GM12878 (cell line): ENCODE measurements at regions not wholly inside any gene's neighbourhood (a gene's known extent, or its start where the extent isn't known, plus 50 kb on each side); places are given as distances from the start of the nearest gene placed in this dataset.

ENCODE experiments used
- ATAC-seq: fragments of 200-7000 bp; cut with Tn5 transposase; 3 replicates; pipeline ENCODE4 v1.9.1; 2020; ENCODE audit warnings: mild to moderate bottlenecking, moderate library complexity
- BruUV-seq: library from RNA; stranded (reverse); fragments of 400-500 nt; replicated peaks from 2 replicates; lab custom pipeline; 2021; lab: Mats Ljungman, UMichigan
- CTCF ChIA-PET: fragments of 300-600 bp; sonication (Branson Sonifier 250); formaldehyde crosslinking; extraction: SDS; loops from one replicate; lab custom pipeline; 2021; ENCODE audit warnings: inconsistent platforms; lab: Yijun Ruan, JAX
- POLR2A ChIA-PET: fragments of 350-600 bp; formaldehyde crosslinking; extraction: SDS; loops from one replicate; lab custom pipeline; 2021; ENCODE audit warnings: inconsistent platforms; lab: Charles Lee
- RAD21 ChIA-PET: fragments of 300-600 bp; sonication (Branson Sonifier 250); formaldehyde crosslinking; loops from one replicate; lab custom pipeline; 2023; ENCODE audit warnings: antibody characterized with exemption; ENCODE audit not compliant: unreplicated experiment; lab: Charles Lee
- SMC1A ChIA-PET: fragments of 300-600 bp; sonication (Branson Sonifier 250); formaldehyde crosslinking; loops from one replicate; lab custom pipeline; 2023; ENCODE audit not compliant: unreplicated experiment, uncharacterized antibody; lab: Charles Lee
- DNase-seq: peaks from one replicate; pipeline ENCODE4 v3.0.0-alpha.2; 2011; ENCODE audit warnings: low read depth, low spot score
- FAIRE-seq: peaks from 3 replicates; lab custom pipeline; 2011; peaks lifted over from hg19 to GRCh38; lab: Jason Lieb, UNC
- H2AFZ ChIP-seq: 2 replicates; pipeline ENCODE4 v1.6.0; 2011; ENCODE audit warnings: low read depth, low read length, control low read depth; ENCODE audit not compliant: control insufficient read depth
- H3K27ac ChIP-seq: 2 replicates; pipeline ENCODE4 v1.5.1; 2011; ENCODE audit warnings: control low read depth; ENCODE audit not compliant: control insufficient read depth, insufficient read depth
- H3K27me3 ChIP-seq, 2 experiments: replicated peaks in 1 of 2; 2 replicates each; pipeline versions ENCODE4 v1.6.0 to v1.6.1; 2011; ENCODE audit warnings: low read length in 1 of 2; ENCODE audit not compliant: control insufficient read depth in 2 of 2, insufficient read depth in 2 of 2
- H3K36me3 ChIP-seq, 2 experiments: 2 replicates each; pipeline ENCODE4 v1.5.1; 2011; ENCODE audit warnings: low read length in 1 of 2; ENCODE audit not compliant: control insufficient read depth in 2 of 2, insufficient read depth in 2 of 2
- H3K4me1 ChIP-seq: 2 replicates; pipeline ENCODE4 v1.6.1; 2011; ENCODE audit warnings: mild to moderate bottlenecking, low read length, moderate library complexity, mixed read lengths; ENCODE audit not compliant: control insufficient read depth, insufficient read depth
- H3K4me2 ChIP-seq: 2 replicates; pipeline ENCODE4 v1.6.0; 2011; ENCODE audit warnings: control low read depth; ENCODE audit not compliant: control insufficient read depth, insufficient read depth
- H3K4me3 ChIP-seq: fragments of 200-600 bp; sonication (generic); 2 replicates; pipeline ENCODE4 v1.5.1; 2016
- H3K79me2 ChIP-seq: 2 replicates; pipeline ENCODE4 v1.6.0; 2011; ENCODE audit warnings: low read length; ENCODE audit not compliant: control insufficient read depth, insufficient read depth
- H3K9ac ChIP-seq: 2 replicates; pipeline ENCODE4 v1.8.0; 2011; ENCODE audit warnings: low read length, control low read depth, mixed read lengths; ENCODE audit not compliant: control insufficient read depth, insufficient read depth
- H3K9me3 ChIP-seq: replicated peaks from 3 replicates; pipeline ENCODE4 v1.5.1; 2011; ENCODE audit warnings: mild to moderate bottlenecking, low read length; ENCODE audit not compliant: control insufficient read depth, insufficient read depth
- H4K20me1 ChIP-seq: 2 replicates; pipeline ENCODE4 v1.6.0; 2011; ENCODE audit not compliant: control insufficient read depth, insufficient read depth
- HCFC1 ChIP-seq: fragments of 150-350 bp; IDR thresholded peaks from 2 replicates; pipeline ENCODE4 v1.6.1; 2014; ENCODE audit warnings: low read length
- HDAC6 ChIP-seq: fragments of 200-600 bp; sonication (generic); IDR thresholded peaks from one replicate; pipeline ENCODE4 v1.8.0; 2017; ENCODE audit warnings: antibody characterized with exemption; ENCODE audit not compliant: unreplicated experiment
- HDGF ChIP-seq: fragments of 450-650 bp; IDR thresholded peaks from 2 replicates; pipeline ENCODE4 v1.6.1; 2016; ENCODE audit warnings: antibody characterized with exemption
- NFIC ChIP-seq: IDR thresholded peaks from 2 replicates; pipeline ENCODE4 v1.6.1; 2012; ENCODE audit warnings: low read depth, mild to moderate bottlenecking, inconsistent platforms, low read length, moderate library complexity
- NFYB ChIP-seq: IDR thresholded peaks from 2 replicates; pipeline ENCODE4 v1.6.1; 2011; ENCODE audit warnings: low read depth, mild to moderate bottlenecking, low read length, improper control_type of control experiment, moderate library complexity; ENCODE audit not compliant: insufficient read depth
- RB1 ChIP-seq: fragments of 450-650 bp; formaldehyde crosslinking; IDR thresholded peaks from 2 replicates; pipeline ENCODE4 v1.6.1; 2017; ENCODE audit warnings: mild to moderate bottlenecking, borderline replicate concordance
- WGBS: methylation state at CpG from one replicate; pipeline ENCODE4 v1.1.6; 2016; ENCODE audit warnings: low lambda C conversion rate; ENCODE audit not compliant: insufficient replicate concordance, insufficient coverage; ENCODE audit errors: missing lambda C conversion rate; 5-methylcytosine and 5-hydroxymethylcytosine counted together
- in situ Hi-C: fragments of 300-500 bp; cut with MboI; formaldehyde crosslinking; loops from 9 replicates; pipeline ENCODE4 v1.14.3; 2018; ENCODE audit warnings: mixed read lengths
- intact Hi-C: fragments of 100-400 bp; cut with micrococcal nuclease; formaldehyde crosslinking; loops from one replicate; pipeline ENCODE4 v1.14.2; 2022; ENCODE audit not compliant: unreplicated experiment
- TF ChIP-seq, protein P1 (sequence below): fragments of 450-650 bp; IDR thresholded peaks from 2 replicates; pipeline ENCODE4 v1.6.1; 2017; ENCODE audit warnings: mild to moderate bottlenecking, moderate library complexity
- TF ChIP-seq, protein P2 (sequence below): fragments of 450-650 bp; IDR thresholded peaks from 2 replicates; pipeline ENCODE4 v1.6.1; 2017; ENCODE audit warnings: mild to moderate bottlenecking

DNA sequence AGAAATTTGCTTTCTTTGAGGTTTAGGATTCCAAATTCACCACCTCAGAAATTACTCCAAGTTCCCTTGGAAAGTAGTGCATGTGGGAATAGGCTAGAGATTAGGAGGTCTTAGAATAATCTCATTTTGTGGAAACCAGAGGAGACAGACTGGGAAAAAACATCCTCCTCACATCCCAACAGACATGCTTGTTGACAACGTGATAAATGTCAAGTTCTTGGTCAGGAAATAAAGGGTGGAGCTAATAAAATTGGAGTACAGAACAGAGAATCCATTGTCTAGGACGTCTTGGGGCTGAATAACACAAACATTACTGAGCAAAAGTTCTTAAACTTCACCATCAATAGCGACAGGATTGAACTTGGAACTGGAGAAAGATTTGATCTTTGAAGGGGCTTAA is 233.4 kb downstream of the PABPC4L start (continued):
- TF ChIP-seq, protein P1, sequence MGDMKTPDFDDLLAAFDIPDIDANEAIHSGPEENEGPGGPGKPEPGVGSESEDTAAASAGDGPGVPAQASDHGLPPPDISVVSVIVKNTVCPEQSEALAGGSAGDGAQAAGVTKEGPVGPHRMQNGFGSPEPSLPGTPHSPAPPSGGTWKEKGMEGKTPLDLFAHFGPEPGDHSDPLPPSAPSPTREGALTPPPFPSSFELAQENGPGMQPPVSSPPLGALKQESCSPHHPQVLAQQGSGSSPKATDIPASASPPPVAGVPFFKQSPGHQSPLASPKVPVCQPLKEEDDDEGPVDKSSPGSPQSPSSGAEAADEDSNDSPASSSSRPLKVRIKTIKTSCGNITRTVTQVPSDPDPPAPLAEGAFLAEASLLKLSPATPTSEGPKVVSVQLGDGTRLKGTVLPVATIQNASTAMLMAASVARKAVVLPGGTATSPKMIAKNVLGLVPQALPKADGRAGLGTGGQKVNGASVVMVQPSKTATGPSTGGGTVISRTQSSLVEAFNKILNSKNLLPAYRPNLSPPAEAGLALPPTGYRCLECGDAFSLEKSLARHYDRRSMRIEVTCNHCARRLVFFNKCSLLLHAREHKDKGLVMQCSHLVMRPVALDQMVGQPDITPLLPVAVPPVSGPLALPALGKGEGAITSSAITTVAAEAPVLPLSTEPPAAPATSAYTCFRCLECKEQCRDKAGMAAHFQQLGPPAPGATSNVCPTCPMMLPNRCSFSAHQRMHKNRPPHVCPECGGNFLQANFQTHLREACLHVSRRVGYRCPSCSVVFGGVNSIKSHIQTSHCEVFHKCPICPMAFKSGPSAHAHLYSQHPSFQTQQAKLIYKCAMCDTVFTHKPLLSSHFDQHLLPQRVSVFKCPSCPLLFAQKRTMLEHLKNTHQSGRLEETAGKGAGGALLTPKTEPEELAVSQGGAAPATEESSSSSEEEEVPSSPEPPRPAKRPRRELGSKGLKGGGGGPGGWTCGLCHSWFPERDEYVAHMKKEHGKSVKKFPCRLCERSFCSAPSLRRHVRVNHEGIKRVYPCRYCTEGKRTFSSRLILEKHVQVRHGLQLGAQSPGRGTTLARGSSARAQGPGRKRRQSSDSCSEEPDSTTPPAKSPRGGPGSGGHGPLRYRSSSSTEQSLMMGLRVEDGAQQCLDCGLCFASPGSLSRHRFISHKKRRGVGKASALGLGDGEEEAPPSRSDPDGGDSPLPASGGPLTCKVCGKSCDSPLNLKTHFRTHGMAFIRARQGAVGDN = no peak
- TF ChIP-seq HDGF (no peak), NFYB (no peak)
- TF ChIP-seq, protein P2, sequence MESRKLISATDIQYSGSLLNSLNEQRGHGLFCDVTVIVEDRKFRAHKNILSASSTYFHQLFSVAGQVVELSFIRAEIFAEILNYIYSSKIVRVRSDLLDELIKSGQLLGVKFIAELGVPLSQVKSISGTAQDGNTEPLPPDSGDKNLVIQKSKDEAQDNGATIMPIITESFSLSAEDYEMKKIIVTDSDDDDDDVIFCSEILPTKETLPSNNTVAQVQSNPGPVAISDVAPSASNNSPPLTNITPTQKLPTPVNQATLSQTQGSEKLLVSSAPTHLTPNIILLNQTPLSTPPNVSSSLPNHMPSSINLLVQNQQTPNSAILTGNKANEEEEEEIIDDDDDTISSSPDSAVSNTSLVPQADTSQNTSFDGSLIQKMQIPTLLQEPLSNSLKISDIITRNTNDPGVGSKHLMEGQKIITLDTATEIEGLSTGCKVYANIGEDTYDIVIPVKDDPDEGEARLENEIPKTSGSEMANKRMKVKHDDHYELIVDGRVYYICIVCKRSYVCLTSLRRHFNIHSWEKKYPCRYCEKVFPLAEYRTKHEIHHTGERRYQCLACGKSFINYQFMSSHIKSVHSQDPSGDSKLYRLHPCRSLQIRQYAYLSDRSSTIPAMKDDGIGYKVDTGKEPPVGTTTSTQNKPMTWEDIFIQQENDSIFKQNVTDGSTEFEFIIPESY = no peak

DNA sequence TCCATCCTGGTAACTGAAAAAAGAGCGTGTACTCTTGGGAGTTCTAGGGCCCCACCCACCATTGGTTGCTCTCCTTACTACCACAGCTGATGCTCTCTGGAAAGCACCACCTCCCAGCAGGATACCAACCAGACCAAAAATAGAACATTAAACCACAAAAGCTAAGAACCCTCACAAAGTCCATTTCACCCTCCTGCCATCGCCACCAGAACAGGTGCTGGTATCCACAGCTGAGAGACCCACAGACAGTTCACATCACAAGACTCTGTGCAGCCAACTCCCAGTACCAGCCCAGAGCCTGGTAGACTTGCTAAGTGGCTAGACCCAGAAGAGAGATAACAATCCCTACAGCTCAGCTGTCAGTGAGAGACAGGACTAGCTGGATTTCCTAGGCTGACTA is 240.6 kb downstream of the PABPC4L start:
- no peaks in the 10 kb centered on the region for H3K27me3 ChIP-seq
- H4K20me1 ChIP-seq = no peaks in the 10 kb centered on the region
- no peak overlapping the region for H3K4me2 ChIP-seq
- H3K4me1 ChIP-seq = no peaks in the 10 kb centered on the region
- H2AFZ ChIP-seq = no peak overlapping the region
- in situ Hi-C loops (no loop called here), intact Hi-C loops (no loop called here)
- no peak overlapping the region for H3K27ac ChIP-seq
- DNase-seq (no peak), FAIRE-seq (no peak), ATAC-seq (no peak)
- ChIA-PET CTCF (no interaction called here), RAD21 (no interaction called here), POLR2A (no interaction called here), SMC1A (no interaction called here)
- H3K9ac ChIP-seq = no peak overlapping the region
- no peak overlapping the region for H3K4me3 ChIP-seq
- no peaks in the 10 kb centered on the region for H3K36me3 ChIP-seq
- TF ChIP-seq RB1 (no peak), HCFC1 (no peak), NFIC (no peak), HDAC6 (no peak)
- TF ChIP-seq, protein P2 = no peak
- H3K79me2 ChIP-seq = no peaks in the 10 kb centered on the region
- no peaks in the 10 kb centered on the region for H3K9me3 ChIP-seq
- WGBS = 52% methylated on average over 2 of the region's 2 CpGs
- no TSS peak for BruUV-seq
